Tongue (tissue), 1 donor: ENCODE measurements at regions not wholly inside any gene's neighbourhood (a gene's known extent, or its start where the extent isn't known, plus 50 kb on each side); places are given as distances from the start of the nearest gene placed in this dataset.

ENCODE experiments used
- DNase-seq: peaks from one replicate; pipeline ENCODE4 v3.0.0-alpha.2; 2015

GRCh38 chr16:56090076-56090475 is 101.2 kb upstream of the GNAO1 start:
- DNase-seq: no peak

- no peak for DNase-seq
Observed at GRCh38 chr16:56087626-56088025, 103.7 kb upstream of the GNAO1 start.

- no peak for DNase-seq
Observed at GRCh38 chr16:56081371-56081770, 109.9 kb upstream of the GNAO1 start.

GRCh38 chr16:56075732-56076388 is 115.4 kb upstream of the GNAO1 start:
- peak; percentile 4 for DNase-seq

- DNase-seq: no peak
Observed at GRCh38 chr16:56073508-56073907, 117.8 kb upstream of the GNAO1 start.

GRCh38 chr16:56072096-56072495 is 119.2 kb upstream of the GNAO1 start:
- no peak for DNase-seq

- DNase-seq: no peak
Observed at GRCh38 chr16:56068816-56069215, 122.5 kb upstream of the GNAO1 start.

GRCh38 chr16:56068314-56068713 is 123.0 kb upstream of the GNAO1 start:
- no peak for DNase-seq

- no peak for DNase-seq
Observed at GRCh38 chr16:56067406-56067805, 123.9 kb upstream of the GNAO1 start.

GRCh38 chr16:56066617-56067016 is 124.7 kb upstream of the GNAO1 start:
- DNase-seq: no peak

- DNase-seq: no peak
Observed at GRCh38 chr16:56063111-56063510, 128.2 kb upstream of the GNAO1 start.

- peak; percentile 21 for DNase-seq
Observed at GRCh38 chr16:56057151-56057550, 134.1 kb upstream of the GNAO1 start.

- no peak for DNase-seq
Observed at GRCh38 chr16:56050916-56051315, 140.4 kb upstream of the GNAO1 start.

- DNase-seq: no peak
Observed at GRCh38 chr16:56048425-56049105, 142.7 kb upstream of the GNAO1 start.

- peak; percentile 24 for DNase-seq
Observed at GRCh38 chr16:56047307-56048234, 143.7 kb upstream of the GNAO1 start.

GRCh38 chr16:56042416-56042815 is 148.9 kb upstream of the GNAO1 start:
- no peak for DNase-seq

- DNase-seq: peak; percentile 17
Observed at GRCh38 chr16:56041556-56042140, 149.6 kb upstream of the GNAO1 start.

- no peak for DNase-seq
Observed at GRCh38 chr16:56038564-56039098, 152.7 kb upstream of the GNAO1 start.

GRCh38 chr16:56032072-56032471 is 156.9 kb upstream of the CES5A start:
- DNase-seq: no peak

- DNase-seq: no peak
Observed at GRCh38 chr16:56029026-56029425, 153.9 kb upstream of the CES5A start.

GRCh38 chr16:56022818-56023217 is 147.6 kb upstream of the CES5A start:
- DNase-seq: no peak

- no peak for DNase-seq
Observed at GRCh38 chr16:56019274-56019673, 144.1 kb upstream of the CES5A start.
